ENCODE measurements at regions not wholly inside any gene's neighbourhood (a gene's known extent, or its start where the extent isn't known, plus 50 kb on each side); places are given as distances from the start of the nearest gene placed in this dataset.

DNA sequence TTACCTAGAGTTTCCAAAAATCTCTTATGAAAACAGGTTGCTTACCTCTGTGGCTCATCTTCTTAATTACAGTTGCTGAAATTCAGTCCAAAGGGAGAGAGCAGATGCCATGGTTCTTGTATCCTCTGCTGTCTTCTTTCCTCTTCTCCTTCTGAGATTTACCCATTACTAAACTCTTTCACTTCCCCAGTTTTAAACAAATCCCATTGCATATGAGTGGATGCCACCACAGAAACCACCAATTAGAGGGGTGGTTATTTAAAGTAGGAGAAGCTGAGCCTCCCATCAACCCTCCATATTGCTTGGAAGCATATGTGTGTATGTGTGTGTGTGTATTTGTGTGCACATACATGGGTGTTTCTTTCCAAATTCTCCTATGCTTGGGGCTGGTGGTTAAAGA is 128.5 kb upstream of the KCNK1 start:
- no peak for DNase-seq (ENCODE audit: low read depth)
- no peak overlapping the region for H3K4me3 ChIP-seq (ENCODE audit: low read depth, low read length)
- TF ChIP-seq, protein P1, sequence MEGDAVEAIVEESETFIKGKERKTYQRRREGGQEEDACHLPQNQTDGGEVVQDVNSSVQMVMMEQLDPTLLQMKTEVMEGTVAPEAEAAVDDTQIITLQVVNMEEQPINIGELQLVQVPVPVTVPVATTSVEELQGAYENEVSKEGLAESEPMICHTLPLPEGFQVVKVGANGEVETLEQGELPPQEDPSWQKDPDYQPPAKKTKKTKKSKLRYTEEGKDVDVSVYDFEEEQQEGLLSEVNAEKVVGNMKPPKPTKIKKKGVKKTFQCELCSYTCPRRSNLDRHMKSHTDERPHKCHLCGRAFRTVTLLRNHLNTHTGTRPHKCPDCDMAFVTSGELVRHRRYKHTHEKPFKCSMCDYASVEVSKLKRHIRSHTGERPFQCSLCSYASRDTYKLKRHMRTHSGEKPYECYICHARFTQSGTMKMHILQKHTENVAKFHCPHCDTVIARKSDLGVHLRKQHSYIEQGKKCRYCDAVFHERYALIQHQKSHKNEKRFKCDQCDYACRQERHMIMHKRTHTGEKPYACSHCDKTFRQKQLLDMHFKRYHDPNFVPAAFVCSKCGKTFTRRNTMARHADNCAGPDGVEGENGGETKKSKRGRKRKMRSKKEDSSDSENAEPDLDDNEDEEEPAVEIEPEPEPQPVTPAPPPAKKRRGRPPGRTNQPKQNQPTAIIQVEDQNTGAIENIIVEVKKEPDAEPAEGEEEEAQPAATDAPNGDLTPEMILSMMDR (conservative IDR thresholded peaks at IDR 0.05; ENCODE audit: low read depth, low read length) = no peak

DNA sequence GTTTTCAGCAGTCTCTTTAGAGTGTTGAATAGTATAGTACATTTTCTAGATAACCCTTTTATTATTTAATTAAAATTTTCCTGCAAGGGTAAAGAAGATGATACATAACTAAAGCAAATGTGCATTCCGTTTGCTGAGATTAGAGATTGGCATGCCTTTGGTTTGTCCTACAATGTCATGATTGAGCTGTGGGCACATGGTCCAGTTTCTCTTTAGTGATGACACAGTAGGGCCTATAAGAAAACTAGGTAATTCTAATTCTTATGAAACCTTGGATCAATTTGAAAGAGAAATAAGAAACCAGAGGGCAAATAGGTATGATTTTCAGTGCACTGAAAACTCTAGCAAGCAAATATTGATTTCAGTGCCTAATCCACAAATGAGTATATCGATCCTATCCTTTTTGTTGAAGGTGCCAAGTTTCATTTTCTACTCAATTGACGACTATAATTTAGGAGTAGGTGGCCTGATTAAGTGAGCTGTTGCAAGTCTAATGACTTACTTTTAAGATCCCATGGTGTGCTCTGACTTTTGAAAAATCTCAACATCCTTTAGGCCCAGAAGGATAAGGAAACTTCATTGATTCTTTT is 128.0 kb upstream of the KCNK1 start:
- H3K4me3 ChIP-seq (ENCODE audit: low read depth, low read length) = no peak overlapping the region
- TF ChIP-seq, protein P1 (conservative IDR thresholded peaks at IDR 0.05; ENCODE audit: low read depth, low read length) = no peak
- DNase-seq (ENCODE audit: low read depth) = no peak

DNA sequence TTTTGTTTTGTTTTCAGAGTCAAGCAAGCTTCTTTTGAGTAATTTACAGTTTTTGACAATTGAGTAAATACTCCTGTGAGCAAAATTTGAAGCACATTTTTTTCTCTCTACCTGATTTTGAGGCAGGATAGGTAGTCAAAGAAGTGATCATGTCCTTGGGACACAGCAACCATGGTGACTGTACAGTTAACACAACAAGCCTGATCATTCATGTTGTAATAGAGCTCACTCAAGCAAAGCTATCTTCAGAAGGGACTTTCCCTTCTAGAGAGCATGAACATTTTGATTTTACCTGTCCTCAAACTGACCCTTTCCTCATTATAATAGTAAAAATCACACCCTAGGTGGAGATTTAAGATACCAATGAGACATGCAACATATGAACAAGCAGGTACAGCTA is 126.5 kb upstream of the KCNK1 start:
- DNase-seq (ENCODE audit: low read depth) = no peak
- H3K4me3 ChIP-seq (ENCODE audit: low read depth, low read length) = no peak overlapping the region
- TF ChIP-seq, protein P1 (conservative IDR thresholded peaks at IDR 0.05; ENCODE audit: low read depth, low read length) = no peak

DNA sequence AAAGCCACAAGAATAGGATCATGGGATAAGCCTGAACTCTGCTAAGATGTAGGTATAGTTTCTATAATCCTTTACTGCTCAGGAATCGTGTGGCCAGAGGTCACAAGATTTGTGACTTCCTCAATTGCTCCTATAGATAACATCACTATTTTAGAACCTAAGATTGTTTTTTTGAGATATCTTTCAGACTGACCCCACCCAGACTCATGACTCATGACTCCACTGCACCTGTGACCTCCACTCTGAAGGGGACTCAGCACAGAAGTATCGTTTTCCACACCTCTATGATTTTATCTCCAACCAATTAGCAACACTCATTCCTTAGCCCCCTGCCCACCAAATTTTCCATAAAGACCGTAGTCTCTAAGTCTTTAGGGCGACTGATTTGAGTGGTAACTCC is 124.5 kb upstream of the KCNK1 start:
- H3K4me3 ChIP-seq (ENCODE audit: low read depth, low read length) = no peak overlapping the region
- no peak for DNase-seq (ENCODE audit: low read depth)
- TF ChIP-seq, protein P1 (conservative IDR thresholded peaks at IDR 0.05; ENCODE audit: low read depth, low read length) = no peak

DNA sequence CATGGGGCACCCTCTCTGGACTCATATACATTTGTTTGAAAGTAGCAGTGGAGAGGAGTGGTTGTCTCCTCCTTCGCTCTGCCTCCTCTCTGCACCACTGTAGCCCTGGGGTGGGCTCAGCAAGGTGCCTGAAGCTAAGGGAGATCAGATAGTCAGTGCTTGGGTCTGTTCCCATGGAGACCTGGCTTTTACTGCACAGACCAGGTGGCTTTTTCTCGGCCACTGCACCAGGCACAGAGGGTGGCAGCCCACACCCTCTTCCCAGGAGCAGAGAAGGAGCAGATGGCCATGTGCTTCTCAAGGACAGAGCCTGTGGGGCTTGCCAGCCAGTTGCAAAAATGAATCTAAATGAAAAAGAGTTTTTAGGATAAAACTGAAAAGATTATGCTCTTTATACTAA is 123.4 kb upstream of the KCNK1 start:
- no peak for DNase-seq (ENCODE audit: low read depth)
- TF ChIP-seq, protein P1 (conservative IDR thresholded peaks at IDR 0.05; ENCODE audit: low read depth, low read length) = no peak
- H3K4me3 ChIP-seq (ENCODE audit: low read depth, low read length) = no peak overlapping the region

DNA sequence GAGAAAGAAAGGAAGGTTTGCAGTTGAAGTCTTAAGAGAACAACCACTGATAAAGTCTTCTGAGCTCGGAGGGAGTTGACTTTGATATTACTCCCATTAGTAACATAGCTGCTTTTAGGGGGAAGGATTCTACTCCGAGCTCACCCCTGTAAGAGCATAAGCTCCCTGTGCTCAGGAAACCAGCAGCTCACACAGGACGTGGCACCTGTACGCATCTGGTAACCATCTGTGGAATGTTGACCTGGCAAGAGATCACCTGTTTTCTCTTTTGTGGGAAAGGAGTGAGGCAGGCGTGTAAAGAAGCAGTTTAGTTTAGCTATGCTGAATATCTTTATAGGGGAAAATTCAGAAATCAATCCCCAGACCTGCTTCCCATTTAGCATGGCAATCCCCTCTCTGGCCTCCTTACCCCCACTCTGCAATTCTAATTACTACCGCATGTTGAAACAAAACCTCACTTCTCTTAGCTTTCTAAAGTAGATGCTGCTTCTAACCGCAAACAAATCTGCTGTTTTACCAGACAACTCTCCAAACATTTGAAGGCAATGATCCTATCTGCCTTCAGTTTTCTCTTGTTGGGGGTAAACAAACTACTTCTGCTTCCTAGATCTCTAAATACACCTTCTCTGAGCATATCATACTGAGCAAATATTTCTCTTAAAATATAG is 121.8 kb upstream of the KCNK1 start:
- H3K4me3 ChIP-seq (ENCODE audit: low read depth, low read length) = no peak overlapping the region
- TF ChIP-seq, protein P1 (conservative IDR thresholded peaks at IDR 0.05; ENCODE audit: low read depth, low read length) = no peak
- no peak for DNase-seq (ENCODE audit: low read depth)

DNA sequence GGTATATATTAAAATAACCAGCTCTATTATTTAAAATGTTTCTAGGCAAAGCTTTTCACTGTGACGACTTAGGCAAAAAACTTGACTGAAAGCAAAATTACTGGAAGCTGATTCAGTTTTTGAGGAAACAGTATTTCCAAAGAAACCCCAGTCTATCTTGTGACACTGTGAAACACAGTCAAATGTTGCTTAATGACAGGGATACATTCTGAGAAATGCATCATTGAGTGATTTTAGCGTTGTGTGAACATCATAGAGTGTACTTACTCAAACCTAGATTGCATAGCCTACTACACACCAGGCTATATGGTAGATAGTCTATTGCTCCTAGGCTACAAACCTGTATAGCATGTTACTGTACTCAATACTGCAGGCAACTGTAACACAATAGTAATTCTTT is 116.9 kb upstream of the KCNK1 start:
- H3K4me3 ChIP-seq (ENCODE audit: low read depth, low read length) = no peak overlapping the region
- DNase-seq (ENCODE audit: low read depth) = no peak
- TF ChIP-seq, protein P1 (conservative IDR thresholded peaks at IDR 0.05; ENCODE audit: low read depth, low read length) = no peak

Measured in epithelial cell of proximal tubule (primary cell).